Neural cell (in vitro differentiated cells): ENCODE measurements at regions not wholly inside any gene's neighbourhood (a gene's known extent, or its start where the extent isn't known, plus 50 kb on each side); places are given as distances from the start of the nearest gene placed in this dataset.

Experiments used
- H2AFZ ChIP-seq: fragments of 200-600, 300-800 bp; sonication (generic), shearing (Covaris generic); 2 replicates; pipeline ENCODE4 v1.6.0; 2014; ENCODE audit warnings: low read depth, mild to moderate bottlenecking, antibody characterized with exemption, low read length, moderate library complexity
- H3F3A ChIP-seq: fragments of 200-600 bp; shearing (Covaris generic); 2 replicates; pipeline ENCODE4 v1.6.1; 2016; ENCODE audit warnings: mild to moderate bottlenecking, moderate library complexity, mixed read lengths, antibody characterized with exemption, low read length; ENCODE audit not compliant: insufficient read depth, poor library complexity, severe bottlenecking
- H3K27ac ChIP-seq: fragments of 200-600, 300-800 bp; sonication (generic), shearing (Covaris generic); 2 replicates; pipeline ENCODE4 v1.5.1; 2014; ENCODE audit warnings: mild to moderate bottlenecking, low read length, moderate library complexity
- H3K27me3 ChIP-seq: fragments of 300-800, 200-600 bp; sonication (generic), shearing (Covaris generic); 2 replicates; pipeline ENCODE4 v1.6.0; 2014; ENCODE audit warnings: mild to moderate bottlenecking, low read depth, low read length, moderate library complexity; ENCODE audit not compliant: insufficient read depth
- H3K36me3 ChIP-seq: fragments of 300-800, 200-600 bp; sonication (generic), shearing (Covaris generic); 2 replicates; pipeline ENCODE4 v1.5.1; 2014; ENCODE audit warnings: mild to moderate bottlenecking, antibody characterized with exemption, low read length, moderate library complexity; ENCODE audit not compliant: insufficient read depth
- H3K4me2 ChIP-seq: fragments of 300-800, 200-600 bp; sonication (generic), shearing (Covaris generic); 2 replicates; pipeline ENCODE4 v1.6.0; 2014; ENCODE audit warnings: mild to moderate bottlenecking, low read length
- H3K4me3 ChIP-seq: fragments of 300-800, 200-600 bp; sonication (generic), shearing (Covaris generic); 2 replicates; pipeline ENCODE4 v1.5.1; 2014; ENCODE audit warnings: mild to moderate bottlenecking, low read length, moderate library complexity
- H3K79me2 ChIP-seq: fragments of 200-600 bp; shearing (Covaris generic); replicated peaks from 2 replicates; pipeline ENCODE4 v1.6.0; 2014; ENCODE audit warnings: mild to moderate bottlenecking, low read length, moderate library complexity; ENCODE audit not compliant: insufficient read depth
- H3K9ac ChIP-seq: fragments of 300-800, 200-600 bp; sonication (generic), shearing (Covaris generic); 2 replicates; pipeline ENCODE4 v1.6.1; 2016; ENCODE audit warnings: mild to moderate bottlenecking, low read length, mixed read lengths
- H3K9me2 ChIP-seq: fragments of 200-600 bp; shearing (Covaris generic); 2 replicates; pipeline ENCODE4 v1.6.1; 2016; ENCODE audit warnings: mild to moderate bottlenecking, low read length, mixed read lengths; ENCODE audit not compliant: insufficient read depth
- H3K9me3 ChIP-seq: fragments of 200-600, 300-800 bp; sonication (generic), shearing (Covaris generic); 2 replicates; pipeline ENCODE4 v1.6.1; 2016; ENCODE audit warnings: mild to moderate bottlenecking, mixed run types, low read length, moderate library complexity, mixed read lengths
- H4K20me1 ChIP-seq: fragments of 200-600 bp; shearing (Covaris generic); 2 replicates; pipeline ENCODE4 v1.6.1; 2016; ENCODE audit warnings: mild to moderate bottlenecking, mixed run types; ENCODE audit not compliant: insufficient read depth
- EP300 ChIP-seq: fragments of 450-650 bp; conservative IDR thresholded peaks from 2 replicates; pipeline ENCODE4 v1.6.1; 2014; ENCODE audit warnings: antibody characterized with exemption, mild to moderate bottlenecking, moderate library complexity; ENCODE audit not compliant: poor library complexity, severe bottlenecking
- EZH2 ChIP-seq: fragments of 200-600, 300-800 bp; shearing (Covaris generic), sonication (generic); IDR thresholded peaks from 2 replicates; pipeline ENCODE4 v1.6.1; 2014; ENCODE audit warnings: antibody characterized with exemption, low read length, borderline replicate concordance, mild to moderate bottlenecking; ENCODE audit not compliant: insufficient read depth, poor library complexity, severe bottlenecking
- MXI1 ChIP-seq: fragments of 450-650 bp; conservative IDR thresholded peaks from 2 replicates; pipeline ENCODE4 v1.6.1; 2014; ENCODE audit warnings: antibody characterized with exemption, mild to moderate bottlenecking; ENCODE audit not compliant: poor library complexity, severe bottlenecking
- POLR2AphosphoS5 ChIP-seq: IDR thresholded peaks from 2 replicates; pipeline ENCODE4 v1.6.1; 2012
- RAD21 ChIP-seq: fragments of 450-650 bp; conservative IDR thresholded peaks from 2 replicates; pipeline ENCODE4 v1.6.1; 2014; ENCODE audit warnings: antibody characterized with exemption, mild to moderate bottlenecking, moderate library complexity
- REST ChIP-seq: IDR thresholded peaks from 2 replicates; pipeline ENCODE4 v1.6.1; 2012; ENCODE audit warnings: borderline replicate concordance
- SMC3 ChIP-seq: fragments of 450-650 bp; conservative IDR thresholded peaks from 2 replicates; pipeline ENCODE4 v1.6.1; 2014; ENCODE audit warnings: antibody characterized with exemption, mild to moderate bottlenecking, moderate library complexity; ENCODE audit not compliant: poor library complexity
- TAF1 ChIP-seq: IDR thresholded peaks from 2 replicates; pipeline ENCODE4 v1.6.1; 2012; ENCODE audit warnings: low read depth
- TF ChIP-seq, protein P1 (sequence below): fragments of 450-650 bp; IDR thresholded peaks from 2 replicates; pipeline ENCODE4 v1.5.1; 2014; ENCODE audit warnings: antibody characterized with exemption, mild to moderate bottlenecking, moderate library complexity; ENCODE audit not compliant: poor library complexity, severe bottlenecking

- Histone ChIP-seq H4K20me1 (no peaks in the 10 kb centered on the region), H2AFZ (no peak overlapping the region), H3F3A (no peaks in the 10 kb centered on the region)
Observed at GRCh38 chr14:30185832-30186231, 258.2 kb upstream of the PRKD1 start.

GRCh38 chr14:30191639-30192279 is 264.1 kb upstream of the PRKD1 start:
- Histone ChIP-seq H3K36me3 (no peaks in the 10 kb centered on the region), H3K4me2 (no peak overlapping the region), H3K9me3 (no peaks in the 10 kb centered on the region), H3K27me3 (no peaks in the 10 kb centered on the region), H3K4me3 (peak overlapping the region; percentile 13), H2AFZ (no peak overlapping the region), H3K9me2 (no peaks in the 10 kb centered on the region), H4K20me1 (no peaks in the 10 kb centered on the region), H3F3A (no peaks in the 10 kb centered on the region), H3K9ac (no peak overlapping the region), H3K27ac (peak overlapping the region; percentile 85), H3K79me2 (no peaks in the 10 kb centered on the region)
- peak; percentile 90 for TF ChIP-seq EP300
- TF ChIP-seq SMC3: peak; percentile 17
- no peak for TF ChIP-seq TAF1
- TF ChIP-seq, protein P1, sequence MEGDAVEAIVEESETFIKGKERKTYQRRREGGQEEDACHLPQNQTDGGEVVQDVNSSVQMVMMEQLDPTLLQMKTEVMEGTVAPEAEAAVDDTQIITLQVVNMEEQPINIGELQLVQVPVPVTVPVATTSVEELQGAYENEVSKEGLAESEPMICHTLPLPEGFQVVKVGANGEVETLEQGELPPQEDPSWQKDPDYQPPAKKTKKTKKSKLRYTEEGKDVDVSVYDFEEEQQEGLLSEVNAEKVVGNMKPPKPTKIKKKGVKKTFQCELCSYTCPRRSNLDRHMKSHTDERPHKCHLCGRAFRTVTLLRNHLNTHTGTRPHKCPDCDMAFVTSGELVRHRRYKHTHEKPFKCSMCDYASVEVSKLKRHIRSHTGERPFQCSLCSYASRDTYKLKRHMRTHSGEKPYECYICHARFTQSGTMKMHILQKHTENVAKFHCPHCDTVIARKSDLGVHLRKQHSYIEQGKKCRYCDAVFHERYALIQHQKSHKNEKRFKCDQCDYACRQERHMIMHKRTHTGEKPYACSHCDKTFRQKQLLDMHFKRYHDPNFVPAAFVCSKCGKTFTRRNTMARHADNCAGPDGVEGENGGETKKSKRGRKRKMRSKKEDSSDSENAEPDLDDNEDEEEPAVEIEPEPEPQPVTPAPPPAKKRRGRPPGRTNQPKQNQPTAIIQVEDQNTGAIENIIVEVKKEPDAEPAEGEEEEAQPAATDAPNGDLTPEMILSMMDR: no peak
- TF ChIP-seq RAD21: no peak
- TF ChIP-seq POLR2AphosphoS5: peak; percentile 70
- peak; percentile 99 for TF ChIP-seq REST
- TF ChIP-seq MXI1: no peak
- no peak for TF ChIP-seq EZH2

More at GRCh38 chr14:30185832-30186231, 258.2 kb upstream of the PRKD1 start:
- no peaks in the 10 kb centered on the region for H3K79me2 ChIP-seq
- H3K9me2 ChIP-seq: no peaks in the 10 kb centered on the region
- H3K27me3 ChIP-seq: no peaks in the 10 kb centered on the region
- no peaks in the 10 kb centered on the region for H3K9me3 ChIP-seq
- no peaks in the 10 kb centered on the region for H3K36me3 ChIP-seq
- no peak overlapping the region for H3K4me2 ChIP-seq
- H3K4me3 ChIP-seq: no peak overlapping the region
- H3K9ac ChIP-seq: no peak overlapping the region
- TF ChIP-seq, protein P1: peak; percentile 12
- TF ChIP-seq POLR2AphosphoS5: no peak
- H3K27ac ChIP-seq: no peak overlapping the region
